Lower lobe of right lung (tissue), 2 donors: ENCODE measurements at regions not wholly inside any gene's neighbourhood (a gene's known extent, or its start where the extent isn't known, plus 50 kb on each side); places are given as distances from the start of the nearest gene placed in this dataset.

Source experiments
- ATAC-seq, 2 donors: fragments of 200-7000 bp; cut with Tn5 transposase; one replicate each; pipeline ENCODE4 v1.9.1; 2020 to 2022; ENCODE audit warnings: mild to moderate bottlenecking in 2 of 2, moderate library complexity in 2 of 2
- DNase-seq: peaks from one replicate; pipeline ENCODE4 v3.0.0-alpha.2; 2020
- H3K27ac ChIP-seq: fragments of 200-600 bp; one replicate; pipeline ENCODE4 v1.8.0; 2022
- H3K27me3 ChIP-seq: fragments of 200-600 bp; one replicate; pipeline ENCODE4 v1.8.0; 2022; ENCODE audit warnings: low read depth
- H3K36me3 ChIP-seq: fragments of 200-600 bp; one replicate; pipeline ENCODE4 v1.8.0; 2022; ENCODE audit warnings: mild to moderate bottlenecking
- H3K4me1 ChIP-seq: fragments of 200-600 bp; one replicate; pipeline ENCODE4 v1.8.0; 2022
- H3K4me3 ChIP-seq: fragments of 200-600 bp; one replicate; pipeline ENCODE4 v1.8.0; 2022; ENCODE audit warnings: mild to moderate bottlenecking
- H3K9me3 ChIP-seq: fragments of 200-600 bp; one replicate; pipeline ENCODE4 v1.8.0; 2022
- CTCF ChIP-seq: fragments of 200-600 bp; IDR thresholded peaks from one replicate; pipeline ENCODE4 v1.8.0; 2022; ENCODE audit warnings: antibody characterized with exemption, mild to moderate bottlenecking
- intact Hi-C: fragments of 100-400 bp; cut with DNase I; formaldehyde crosslinking; loops from one replicate; pipeline ENCODE4 v1.11.0; 2022
- donor health status: DM: no; HTN: yes; CAD: no; lungs with severe emphysema.

- H3K36me3 ChIP-seq = no peaks in the 10 kb centered on the region
- no peak overlapping the region for H3K4me3 ChIP-seq
- H3K27ac ChIP-seq = no peak overlapping the region
- no peaks in the 10 kb centered on the region for H3K27me3 ChIP-seq
- no peak for TF ChIP-seq CTCF
- DNase-seq (no peak), ATAC-seq (no peak)
- H3K9me3 ChIP-seq = no peaks in the 10 kb centered on the region
- H3K4me1 ChIP-seq = no peaks in the 10 kb centered on the region
- intact Hi-C loops = no loop called here
These were observed 187.7 kb upstream of the ADAMTS5 start for GRCh38 chr21:27154451-27155129.

GRCh38 chr21:27152996-27153395 lies 186.1 kb upstream of the ADAMTS5 start:
- H3K4me1 ChIP-seq = no peaks in the 10 kb centered on the region
- ATAC-seq = no peak
- H3K27me3 ChIP-seq = no peaks in the 10 kb centered on the region
- TF ChIP-seq CTCF = no peak
- no peak overlapping the region for H3K27ac ChIP-seq
- DNase-seq = no peak
- intact Hi-C loops = no loop called here
- no peaks in the 10 kb centered on the region for H3K36me3 ChIP-seq
- H3K9me3 ChIP-seq = no peaks in the 10 kb centered on the region
- H3K4me3 ChIP-seq = no peak overlapping the region

- Histone ChIP-seq H3K36me3 (no peaks in the 10 kb centered on the region), H3K27me3 (no peaks in the 10 kb centered on the region), H3K27ac (no peak overlapping the region), H3K4me1 (no peaks in the 10 kb centered on the region), H3K9me3 (no peaks in the 10 kb centered on the region), H3K4me3 (no peak overlapping the region)
- DNase-seq = no peak
- no peak for TF ChIP-seq CTCF
- no peak for ATAC-seq
- intact Hi-C loops = no loop called here
These were observed 182.1 kb upstream of the ADAMTS5 start for GRCh38 chr21:27149034-27149433.

- no peak overlapping the region for H3K27ac ChIP-seq
- no peak overlapping the region for H3K4me3 ChIP-seq
- no peaks in the 10 kb centered on the region for H3K36me3 ChIP-seq
- no peak for TF ChIP-seq CTCF
- no peaks in the 10 kb centered on the region for H3K4me1 ChIP-seq
- DNase-seq (no peak), ATAC-seq (no peak)
- intact Hi-C loops = no loop called here
- H3K9me3 ChIP-seq = no peaks in the 10 kb centered on the region
- no peaks in the 10 kb centered on the region for H3K27me3 ChIP-seq
These were observed 179.4 kb upstream of the ADAMTS5 start for GRCh38 chr21:27146268-27146667.

GRCh38 chr21:27145134-27145798 lies 178.4 kb upstream of the ADAMTS5 start:
- Histone ChIP-seq H3K27me3 (no peaks in the 10 kb centered on the region), H3K27ac (no peak overlapping the region), H3K4me1 (no peaks in the 10 kb centered on the region), H3K4me3 (no peak overlapping the region), H3K9me3 (no peaks in the 10 kb centered on the region), H3K36me3 (no peaks in the 10 kb centered on the region)
- TF ChIP-seq CTCF = no peak
- no peak for ATAC-seq
- no peak for DNase-seq
- intact Hi-C loops = no loop called here
